ACC112 (cell line): ENCODE measurements at regions not wholly inside any gene's neighbourhood (a gene's known extent, or its start where the extent isn't known, plus 50 kb on each side); places are given as distances from the start of the nearest gene placed in this dataset.

Source experiments
- H2AFZ ChIP-seq: fragments of 200-600 bp; sonication (generic); one replicate; pipeline ENCODE4 v1.6.0; 2017; ENCODE audit warnings: antibody characterized with exemption, low read length; ENCODE audit not compliant: unreplicated experiment
- H3K27ac ChIP-seq: fragments of 200-600 bp; sonication (generic); 2 replicates; pipeline ENCODE4 v1.5.1; 2014; ENCODE audit warnings: low read depth, mild to moderate bottlenecking, antibody characterized with exemption, low read length, moderate library complexity
- H3K27me3 ChIP-seq: fragments of 200-600 bp; sonication (generic); 2 replicates; pipeline ENCODE4 v1.6.1; 2014; ENCODE audit warnings: mild to moderate bottlenecking, antibody characterized with exemption, low read length, moderate library complexity, mixed read lengths; ENCODE audit not compliant: insufficient read depth
- H3K36me3 ChIP-seq: fragments of 200-600 bp; sonication (generic); 2 replicates; pipeline ENCODE4 v1.6.1; 2016; ENCODE audit warnings: mild to moderate bottlenecking, antibody characterized with exemption, low read length, moderate library complexity, mixed read lengths; ENCODE audit not compliant: insufficient read depth
- H3K4me1 ChIP-seq: fragments of 200-600 bp; sonication (generic); one replicate; pipeline ENCODE4 v1.6.1; 2016; ENCODE audit warnings: low read length, mixed read lengths; ENCODE audit not compliant: insufficient read depth, unreplicated experiment, control insufficient read depth
- H3K4me3 ChIP-seq: fragments of 200-600 bp; sonication (generic); 2 replicates; pipeline ENCODE4 v1.5.1; 2014; ENCODE audit warnings: mild to moderate bottlenecking, low read depth, low read length
- H3K79me2 ChIP-seq: fragments of 200-600 bp; sonication (generic); one replicate; pipeline ENCODE4 v1.6.0; 2016; ENCODE audit warnings: low read length; ENCODE audit not compliant: control insufficient read depth, unreplicated experiment, insufficient read depth

GRCh38 chr18:65422544-65423136, 328.2 kb upstream of the CDH7 start:
- Histone ChIP-seq H3K27ac (no peak overlapping the region), H3K4me3 (no peak overlapping the region), H2AFZ (no peak overlapping the region), H3K79me2 (no peaks in the 10 kb centered on the region), H3K36me3 (no peaks in the 10 kb centered on the region), H3K4me1 (no peaks in the 10 kb centered on the region), H3K27me3 (no peaks in the 10 kb centered on the region)

- H3K4me1 ChIP-seq = no peaks in the 10 kb centered on the region
- H3K36me3 ChIP-seq = no peaks in the 10 kb centered on the region
- no peaks in the 10 kb centered on the region for H3K27me3 ChIP-seq
- H3K79me2 ChIP-seq = no peaks in the 10 kb centered on the region
- no peak overlapping the region for H3K27ac ChIP-seq
- no peak overlapping the region for H2AFZ ChIP-seq
- no peak overlapping the region for H3K4me3 ChIP-seq
Observed at GRCh38 chr18:65415098-65415497, 335.7 kb upstream of the CDH7 start.

- H3K27ac ChIP-seq = no peak overlapping the region
- H2AFZ ChIP-seq = no peak overlapping the region
- no peaks in the 10 kb centered on the region for H3K27me3 ChIP-seq
- no peak overlapping the region for H3K4me3 ChIP-seq
- no peaks in the 10 kb centered on the region for H3K4me1 ChIP-seq
- no peaks in the 10 kb centered on the region for H3K36me3 ChIP-seq
- no peaks in the 10 kb centered on the region for H3K79me2 ChIP-seq
Observed at GRCh38 chr18:65414501-65414900, 336.3 kb upstream of the CDH7 start.

GRCh38 chr18:65411061-65411460, 339.8 kb upstream of the CDH7 start:
- Histone ChIP-seq H3K36me3 (no peaks in the 10 kb centered on the region), H3K4me1 (no peaks in the 10 kb centered on the region), H2AFZ (no peak overlapping the region), H3K27me3 (no peaks in the 10 kb centered on the region), H3K4me3 (no peak overlapping the region), H3K27ac (no peak overlapping the region), H3K79me2 (no peaks in the 10 kb centered on the region)

- no peaks in the 10 kb centered on the region for H3K4me1 ChIP-seq
- H3K27me3 ChIP-seq = no peaks in the 10 kb centered on the region
- H3K4me3 ChIP-seq = no peak overlapping the region
- no peaks in the 10 kb centered on the region for H3K36me3 ChIP-seq
- H2AFZ ChIP-seq = no peak overlapping the region
- H3K79me2 ChIP-seq = no peaks in the 10 kb centered on the region
- no peak overlapping the region for H3K27ac ChIP-seq
Observed at GRCh38 chr18:65409261-65409660, 341.6 kb upstream of the CDH7 start.

GRCh38 chr18:65403534-65403933, 347.3 kb upstream of the CDH7 start:
- Histone ChIP-seq H3K4me1 (no peaks in the 10 kb centered on the region), H2AFZ (no peak overlapping the region), H3K79me2 (no peaks in the 10 kb centered on the region), H3K36me3 (no peaks in the 10 kb centered on the region), H3K4me3 (no peak overlapping the region), H3K27me3 (no peaks in the 10 kb centered on the region), H3K27ac (no peak overlapping the region)

- H3K4me3 ChIP-seq = no peak overlapping the region
Observed at GRCh38 chr18:65399091-65399490, 351.7 kb upstream of the CDH7 start.

GRCh38 chr18:65398347-65399075, 352.3 kb upstream of the CDH7 start:
- Histone ChIP-seq H3K36me3 (no peaks in the 10 kb centered on the region), H3K27ac (no peak overlapping the region), H3K4me1 (no peaks in the 10 kb centered on the region), H2AFZ (no peak overlapping the region), H3K4me3 (no peak overlapping the region), H3K79me2 (no peaks in the 10 kb centered on the region), H3K27me3 (no peaks in the 10 kb centered on the region)

More at GRCh38 chr18:65399091-65399490, 351.7 kb upstream of the CDH7 start:
- no peaks in the 10 kb centered on the region for H3K4me1 ChIP-seq
- no peaks in the 10 kb centered on the region for H3K79me2 ChIP-seq
- H3K27me3 ChIP-seq = no peaks in the 10 kb centered on the region
- H3K27ac ChIP-seq = no peak overlapping the region
- no peak overlapping the region for H2AFZ ChIP-seq
- no peaks in the 10 kb centered on the region for H3K36me3 ChIP-seq

GRCh38 chr18:65380986-65381385, 369.8 kb upstream of the CDH7 start:
- H3K27ac ChIP-seq = no peak overlapping the region
- no peaks in the 10 kb centered on the region for H3K27me3 ChIP-seq

GRCh38 chr18:65380571-65380970, 370.2 kb upstream of the CDH7 start:
- Histone ChIP-seq H3K27me3 (no peaks in the 10 kb centered on the region), H3K79me2 (no peaks in the 10 kb centered on the region), H3K4me1 (no peaks in the 10 kb centered on the region)

More at GRCh38 chr18:65380986-65381385, 369.8 kb upstream of the CDH7 start:
- no peaks in the 10 kb centered on the region for H3K79me2 ChIP-seq
- no peaks in the 10 kb centered on the region for H3K4me1 ChIP-seq
- no peak overlapping the region for H3K4me3 ChIP-seq
- H3K36me3 ChIP-seq = no peaks in the 10 kb centered on the region
- H2AFZ ChIP-seq = no peak overlapping the region

GRCh38 chr18:65372904-65373303, 377.9 kb upstream of the CDH7 start:
- Histone ChIP-seq H3K4me1 (no peaks in the 10 kb centered on the region), H3K27me3 (no peaks in the 10 kb centered on the region), H3K79me2 (no peaks in the 10 kb centered on the region), H2AFZ (no peak overlapping the region), H3K4me3 (no peak overlapping the region), H3K27ac (no peak overlapping the region), H3K36me3 (no peaks in the 10 kb centered on the region)

More at GRCh38 chr18:65380571-65380970, 370.2 kb upstream of the CDH7 start:
- no peaks in the 10 kb centered on the region for H3K36me3 ChIP-seq
- no peak overlapping the region for H2AFZ ChIP-seq
- H3K27ac ChIP-seq = no peak overlapping the region
- H3K4me3 ChIP-seq = no peak overlapping the region
